ENCODE measurements at regions not wholly inside any gene's neighbourhood (a gene's known extent, or its start where the extent isn't known, plus 50 kb on each side); places are given as distances from the start of the nearest gene placed in this dataset.

DNA sequence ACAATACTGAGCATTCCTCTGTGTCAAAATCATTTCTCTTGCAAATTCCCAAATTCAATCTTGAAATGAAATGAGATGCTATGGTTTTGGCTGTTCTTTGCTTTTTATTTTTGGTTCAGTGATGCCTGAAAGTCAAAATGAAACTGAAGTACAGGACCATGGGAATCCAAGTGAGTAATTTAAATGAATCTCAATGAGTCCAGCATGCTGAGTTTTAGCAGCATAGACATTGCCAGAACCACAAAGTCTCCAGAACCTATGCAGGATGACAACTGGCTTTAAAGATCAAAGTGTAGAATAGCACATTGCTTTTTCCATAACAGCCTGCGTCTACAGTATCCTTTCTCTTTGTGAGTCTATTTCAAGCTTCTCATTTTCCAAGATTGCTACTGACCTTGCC, 1050.7 kb upstream of the PIK3C3 start:
- ChIA-PET CTCF (ENCODE audit: unreplicated experiment) (no interaction called here), POLR2A (interaction anchor here (0.6 kb wide), 1 partner anchor 8 kb away, joined by 4 read pairs; no protein-coding TSS in a partner anchor)
- H3K9me2 ChIP-seq (ENCODE audit: insufficient read depth, low read length): no peaks in the 10 kb centered on the region
- H2AFZ ChIP-seq (ENCODE audit: low read length): no peak overlapping the region
- TF ChIP-seq EZH2phosphoT487 (IDR thresholded peaks at IDR 0.05; ENCODE audit: borderline replicate concordance, low read depth, low read length): no peak
- no peaks in the 10 kb centered on the region for H3K4me1 ChIP-seq (ENCODE audit: insufficient read depth, low read length, poor library complexity, severe bottlenecking)
- no peaks in the 10 kb centered on the region for H4K20me1 ChIP-seq (ENCODE audit: insufficient read depth, low read length)
- H3K27ac ChIP-seq (ENCODE audit: low read depth, low read length, poor library complexity, severe bottlenecking): no peak overlapping the region
- no TSS peak for BruUV-seq (replicated peaks)
- intact Hi-C loops (cut with micrococcal nuclease; ENCODE audit: unreplicated experiment): no loop called here
- no peaks in the 10 kb centered on the region for H3K9me3 ChIP-seq (ENCODE audit: low read length)
- no peak overlapping the region for H3K4me2 ChIP-seq (ENCODE audit: low read length)
- no peaks in the 10 kb centered on the region for H3K36me3 ChIP-seq (ENCODE audit: insufficient read depth, low read length)
- H3K79me2 ChIP-seq (ENCODE audit: insufficient read depth, low read depth, low read length): no peaks in the 10 kb centered on the region
- H3K4me3 ChIP-seq (ENCODE audit: low read depth, low read length, poor library complexity, severe bottlenecking): no peak overlapping the region
- no peak for DNase-seq (ENCODE audit: low spot score)

- intact Hi-C loops (cut with micrococcal nuclease; ENCODE audit: unreplicated experiment): no loop called here
- no peak for DNase-seq (ENCODE audit: low spot score)
- no peak overlapping the region for H3K4me2 ChIP-seq (ENCODE audit: low read length)
- H3K4me1 ChIP-seq (ENCODE audit: insufficient read depth, low read length, poor library complexity, severe bottlenecking): no peaks in the 10 kb centered on the region
- H3K27ac ChIP-seq (ENCODE audit: low read depth, low read length, poor library complexity, severe bottlenecking): no peak overlapping the region
- no peak for TF ChIP-seq CTCF (conservative IDR thresholded peaks at IDR 0.05; ENCODE audit: low read length)
- no peak for TF ChIP-seq EZH2phosphoT487 (IDR thresholded peaks at IDR 0.05; ENCODE audit: borderline replicate concordance, low read depth, low read length)
- H2AFZ ChIP-seq (ENCODE audit: low read length): no peak overlapping the region
- no peaks in the 10 kb centered on the region for H3K79me2 ChIP-seq (ENCODE audit: insufficient read depth, low read depth, low read length)
- H3K36me3 ChIP-seq (ENCODE audit: insufficient read depth, low read length): no peaks in the 10 kb centered on the region
- ChIA-PET POLR2A (no interaction called here), CTCF (ENCODE audit: unreplicated experiment) (no interaction called here)
- H3K9me2 ChIP-seq (ENCODE audit: insufficient read depth, low read length): no peaks in the 10 kb centered on the region
- H4K20me1 ChIP-seq (ENCODE audit: insufficient read depth, low read length): no peaks in the 10 kb centered on the region
- no peaks in the 10 kb centered on the region for H3K9me3 ChIP-seq (ENCODE audit: low read length)
- BruUV-seq (replicated peaks): no TSS peak
- H3K4me3 ChIP-seq (ENCODE audit: low read depth, low read length, poor library complexity, severe bottlenecking): no peak overlapping the region
Measured at GRCh38 chr18:40902436-40902835, 1052.6 kb upstream of the PIK3C3 start.

GRCh38 chr18:40897884-40898283, 1057.2 kb upstream of the PIK3C3 start:
- intact Hi-C loops (cut with micrococcal nuclease; ENCODE audit: unreplicated experiment): no loop called here
- H3K4me3 ChIP-seq (ENCODE audit: low read depth, low read length, poor library complexity, severe bottlenecking): no peak overlapping the region
- POLR2A ChIA-PET: no interaction called here
- no peaks in the 10 kb centered on the region for H3K4me1 ChIP-seq (ENCODE audit: insufficient read depth, low read length, poor library complexity, severe bottlenecking)
- no peak for DNase-seq (ENCODE audit: low spot score)
- no TSS peak for BruUV-seq (replicated peaks)
- H3K9me3 ChIP-seq (ENCODE audit: low read length): no peaks in the 10 kb centered on the region
- H3K4me2 ChIP-seq (ENCODE audit: low read length): no peak overlapping the region
- H3K27ac ChIP-seq (ENCODE audit: low read depth, low read length, poor library complexity, severe bottlenecking): no peak overlapping the region
- TF ChIP-seq CTCF (conservative IDR thresholded peaks at IDR 0.05; ENCODE audit: low read length) (no peak), EZH2phosphoT487 (IDR thresholded peaks at IDR 0.05; ENCODE audit: borderline replicate concordance, low read depth, low read length) (no peak)
- no peaks in the 10 kb centered on the region for H4K20me1 ChIP-seq (ENCODE audit: insufficient read depth, low read length)
- H3K79me2 ChIP-seq (ENCODE audit: insufficient read depth, low read depth, low read length): no peaks in the 10 kb centered on the region
- H3K36me3 ChIP-seq (ENCODE audit: insufficient read depth, low read length): no peaks in the 10 kb centered on the region
- CTCF ChIA-PET (ENCODE audit: unreplicated experiment): no interaction called here
- no peak overlapping the region for H2AFZ ChIP-seq (ENCODE audit: low read length)
- H3K9me2 ChIP-seq (ENCODE audit: insufficient read depth, low read length): no peaks in the 10 kb centered on the region
